K562 (cell line): ENCODE measurements at regions not wholly inside any gene's neighbourhood (a gene's known extent, or its start where the extent isn't known, plus 50 kb on each side); places are given as distances from the start of the nearest gene placed in this dataset.

Source experiments
- ARID1B ChIP-seq: fragments of 450-650 bp; IDR thresholded peaks from 2 replicates; pipeline ENCODE4 v1.6.1; 2016; ENCODE audit warnings: antibody characterized with exemption, mild to moderate bottlenecking, inconsistent platforms
- BRF2 ChIP-seq: IDR thresholded peaks from 3 replicates; pipeline ENCODE4 v1.6.1; 2011; ENCODE audit warnings: borderline replicate concordance, mild to moderate bottlenecking; ENCODE audit not compliant: insufficient read length, insufficient read depth
- DLX4 ChIP-seq: fragments of 250-450 bp; sonication (Bioruptor Pico); IDR thresholded peaks from 2 replicates; pipeline ENCODE4 v1.6.1; 2021; ENCODE audit warnings: mild to moderate bottlenecking
- GTF3C2 ChIP-seq: IDR thresholded peaks from 3 replicates; pipeline ENCODE4 v1.6.1; 2011; ENCODE audit warnings: borderline replicate concordance, mild to moderate bottlenecking, moderate library complexity; ENCODE audit not compliant: insufficient read length; ENCODE audit errors: extremely low read depth
- HINFP ChIP-seq: fragments of 450-650 bp; conservative IDR thresholded peaks from 2 replicates; pipeline ENCODE4 v1.6.1; 2016; ENCODE audit warnings: missing genetic modification characterization, low read depth, mild to moderate bottlenecking, control low read depth, missing compliant biosample characterization
- ILF3 ChIP-seq: fragments of 450-650 bp; IDR thresholded peaks from 2 replicates; pipeline ENCODE4 v1.6.1; 2018; ENCODE audit warnings: antibody characterized with exemption, mild to moderate bottlenecking, moderate library complexity, borderline replicate concordance
- KDM5B ChIP-seq: fragments of 200-600 bp; sonication (generic); IDR thresholded peaks from 2 replicates; pipeline ENCODE4 v1.6.1; 2012; ENCODE audit warnings: low read depth, mild to moderate bottlenecking, moderate library complexity, low read length, control low read depth, inconsistent platforms; ENCODE audit not compliant: insufficient replicate concordance
- NFE2 ChIP-seq: IDR thresholded peaks from 2 replicates; pipeline ENCODE4 v1.6.1; 2014; ENCODE audit warnings: antibody characterized with exemption, low read depth
- NKRF ChIP-seq: fragments of 450-650 bp; IDR thresholded peaks from 2 replicates; pipeline ENCODE4 v1.6.1; 2016; ENCODE audit warnings: borderline replicate concordance
- NONO ChIP-seq, 2 experiments: fragments of 200-400 bp in 1 of 2; fragments of 450-650 bp in 1 of 2; formaldehyde crosslinking in 1 of 2; IDR thresholded peaks; 2 replicates each; pipeline ENCODE4 v1.6.1; 2017; ENCODE audit warnings: low read depth in 2 of 2, mild to moderate bottlenecking in 2 of 2, moderate library complexity in 2 of 2, low read length in 1 of 2
- RB1 ChIP-seq: fragments of 450-650 bp; IDR thresholded peaks from 2 replicates; pipeline ENCODE4 v1.6.1; 2017; ENCODE audit warnings: low read depth, mild to moderate bottlenecking
- SAFB ChIP-seq: fragments of 200-400 bp; formaldehyde crosslinking; IDR thresholded peaks from 2 replicates; pipeline ENCODE4 v1.6.1; 2017; ENCODE audit warnings: low read depth, low read length, borderline replicate concordance
- SMAD2 ChIP-seq: fragments of 150-350 bp; IDR thresholded peaks from 2 replicates; pipeline ENCODE4 v1.6.1; 2014; ENCODE audit warnings: low read depth, mild to moderate bottlenecking, low read length
- TAF1 ChIP-seq: IDR thresholded peaks from 2 replicates; pipeline ENCODE4 v1.6.1; 2011; ENCODE audit warnings: mild to moderate bottlenecking, low read length, moderate library complexity; ENCODE audit not compliant: insufficient read depth, control insufficient read depth, severe bottlenecking; ENCODE audit errors: extremely low read depth
- ZBTB34 ChIP-seq: fragments of 250-450 bp; sonication (Bioruptor Pico); IDR thresholded peaks from 2 replicates; pipeline ENCODE4 v1.8.0; 2021; ENCODE audit warnings: mild to moderate bottlenecking, moderate library complexity
- ZFP1 ChIP-seq: fragments of 450-650 bp; formaldehyde crosslinking; IDR thresholded peaks from 2 replicates; pipeline ENCODE4 v1.4.0; 2020; ENCODE audit warnings: mild to moderate bottlenecking, mixed read lengths
- ZNF644 ChIP-seq: fragments of 200-800 bp; sonication (Bioruptor generic); IDR thresholded peaks from 2 replicates; pipeline ENCODE4 v1.6.1; 2016; ENCODE audit warnings: low read depth, missing genetic modification characterization, missing compliant biosample characterization

GRCh38 chr1:101128211-101128727 is 102.7 kb upstream of the DPH5 start (continued):
- TF ChIP-seq HINFP (tag), result no peak
- no peak for TF ChIP-seq NKRF
- TF ChIP-seq BRF2, result no peak
- no peak for TF ChIP-seq GTF3C2
- no peak for TF ChIP-seq DLX4 (CRISPR knock-in tag)
- TF ChIP-seq ZBTB34 (CRISPR knock-in tag), result no peak
- peak; percentile 97 for TF ChIP-seq ARID1B
- peak; percentile 78 for TF ChIP-seq NFE2
- no peak for TF ChIP-seq SAFB
- no peak for TF ChIP-seq KDM5B
- no peak for TF ChIP-seq ILF3
- no peak for TF ChIP-seq NONO (IDR thresholded peaks at IDR 0.05; ENCODE audit: low read depth in 2 of 2, low read length in 1 of 2)
- no peak for TF ChIP-seq ZFP1 (CRISPR knock-in tag)
- TF ChIP-seq TAF1, result no peak
- no peak for TF ChIP-seq SMAD2
- TF ChIP-seq ZNF644 (tag), result no peak
- TF ChIP-seq RB1, result no peak
